Vagina (tissue), 2 donors: ENCODE measurements at regions not wholly inside any gene's neighbourhood (a gene's known extent, or its start where the extent isn't known, plus 50 kb on each side); places are given as distances from the start of the nearest gene placed in this dataset.

Experiments used
- DNase-seq, 2 donors: peaks; one replicate each; pipeline ENCODE4 v3.0.0-alpha.2; 2017; ENCODE audit errors: extremely low spot score in 2 of 2
- H3K27ac ChIP-seq: fragments of 200-600 bp; sonication (generic); one replicate; pipeline ENCODE4 v1.5.1; 2019
- H3K27me3 ChIP-seq: fragments of 200-600 bp; sonication (generic); one replicate; pipeline ENCODE4 v1.5.1; 2019
- H3K36me3 ChIP-seq, 2 donors: fragments of 200-600 bp; sonication (generic); one replicate each; pipeline ENCODE4 v1.5.1; 2017 to 2019
- H3K4me1 ChIP-seq: fragments of 200-600 bp; sonication (generic); one replicate; pipeline ENCODE4 v1.5.1; 2019
- H3K4me3 ChIP-seq, 2 donors: fragments of 200-600 bp; sonication (generic); 1 replicate in 1 of 2; 2 replicates in 1 of 2; pipeline ENCODE4 v1.5.1; 2016 to 2019
- H3K9me3 ChIP-seq: fragments of 200-600 bp; sonication (generic); one replicate; pipeline ENCODE4 v1.5.1; 2019
- POLR2A ChIP-seq, 2 donors: fragments of 450-650 bp; IDR thresholded peaks; one replicate each; pipeline ENCODE4 v1.6.1; 2017; ENCODE audit warnings: antibody characterized with exemption in 2 of 2, mild to moderate bottlenecking in 2 of 2, moderate library complexity in 2 of 2
- POLR2AphosphoS5 ChIP-seq, 2 donors: sonication (generic); formaldehyde crosslinking; IDR thresholded peaks; one replicate each; pipeline ENCODE4 v1.9.0; 2017; ENCODE audit warnings: antibody characterized with exemption in 2 of 2, mild to moderate bottlenecking in 2 of 2, low read depth in 1 of 2; ENCODE audit not compliant: insufficient read depth in 1 of 2
- intact Hi-C: fragments of 100-400 bp; cut with DNase I; formaldehyde crosslinking; loops from one replicate; pipeline ENCODE4 v1.15.1; 2023
- TF ChIP-seq, protein P1 (sequence below), 3 experiments: fragments of 450-650 bp in 2 of 3; fragments of 200-600 bp in 1 of 3; sonication (generic) in 1 of 3; IDR thresholded peaks; one replicate each; pipeline ENCODE4 v1.5.1; 2017 to 2019; ENCODE audit warnings: antibody characterized with exemption in 3 of 3, mild to moderate bottlenecking in 2 of 3, moderate library complexity in 2 of 3

DNA sequence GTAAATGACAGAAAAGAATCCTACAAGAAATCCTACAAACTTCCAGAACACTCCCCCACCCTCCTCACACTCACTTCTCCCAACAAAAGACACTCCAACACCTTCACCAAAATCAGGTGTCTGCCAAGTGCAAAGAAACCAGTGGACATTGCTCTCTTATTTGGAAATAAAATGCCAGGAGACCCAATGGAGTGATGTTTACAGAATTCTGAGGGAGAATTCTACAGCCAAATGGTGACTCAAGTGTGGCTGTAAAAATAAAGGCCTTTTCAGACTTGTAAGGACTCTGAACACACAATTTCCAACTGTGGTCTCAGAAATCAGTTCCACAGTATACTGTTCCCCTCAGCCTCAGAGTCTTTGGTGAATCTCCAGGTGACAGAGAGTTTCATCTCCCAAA is 109.6 kb upstream of the CARMIL1 start:
- peak overlapping the region; percentile 69 for H3K27ac ChIP-seq
- no peaks in the 10 kb centered on the region for H3K9me3 ChIP-seq
- no peaks in the 10 kb centered on the region for H3K27me3 ChIP-seq
- no peaks in the 10 kb centered on the region for H3K36me3 ChIP-seq
- peaks cover 29% of the 10 kb centered on the region for H3K4me1 ChIP-seq
- intact Hi-C loops = no loop called here
- no peak for DNase-seq
- H3K4me3 ChIP-seq = no peak overlapping the region
- TF ChIP-seq, protein P1, sequence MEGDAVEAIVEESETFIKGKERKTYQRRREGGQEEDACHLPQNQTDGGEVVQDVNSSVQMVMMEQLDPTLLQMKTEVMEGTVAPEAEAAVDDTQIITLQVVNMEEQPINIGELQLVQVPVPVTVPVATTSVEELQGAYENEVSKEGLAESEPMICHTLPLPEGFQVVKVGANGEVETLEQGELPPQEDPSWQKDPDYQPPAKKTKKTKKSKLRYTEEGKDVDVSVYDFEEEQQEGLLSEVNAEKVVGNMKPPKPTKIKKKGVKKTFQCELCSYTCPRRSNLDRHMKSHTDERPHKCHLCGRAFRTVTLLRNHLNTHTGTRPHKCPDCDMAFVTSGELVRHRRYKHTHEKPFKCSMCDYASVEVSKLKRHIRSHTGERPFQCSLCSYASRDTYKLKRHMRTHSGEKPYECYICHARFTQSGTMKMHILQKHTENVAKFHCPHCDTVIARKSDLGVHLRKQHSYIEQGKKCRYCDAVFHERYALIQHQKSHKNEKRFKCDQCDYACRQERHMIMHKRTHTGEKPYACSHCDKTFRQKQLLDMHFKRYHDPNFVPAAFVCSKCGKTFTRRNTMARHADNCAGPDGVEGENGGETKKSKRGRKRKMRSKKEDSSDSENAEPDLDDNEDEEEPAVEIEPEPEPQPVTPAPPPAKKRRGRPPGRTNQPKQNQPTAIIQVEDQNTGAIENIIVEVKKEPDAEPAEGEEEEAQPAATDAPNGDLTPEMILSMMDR (IDR thresholded peaks at IDR 0.05) = no peak
- no peak for TF ChIP-seq POLR2A (IDR thresholded peaks at IDR 0.05)
- TF ChIP-seq POLR2AphosphoS5 (IDR thresholded peaks at IDR 0.05; ENCODE audit: insufficient read depth in 1 of 2, low read depth in 1 of 2) = no peak

DNA sequence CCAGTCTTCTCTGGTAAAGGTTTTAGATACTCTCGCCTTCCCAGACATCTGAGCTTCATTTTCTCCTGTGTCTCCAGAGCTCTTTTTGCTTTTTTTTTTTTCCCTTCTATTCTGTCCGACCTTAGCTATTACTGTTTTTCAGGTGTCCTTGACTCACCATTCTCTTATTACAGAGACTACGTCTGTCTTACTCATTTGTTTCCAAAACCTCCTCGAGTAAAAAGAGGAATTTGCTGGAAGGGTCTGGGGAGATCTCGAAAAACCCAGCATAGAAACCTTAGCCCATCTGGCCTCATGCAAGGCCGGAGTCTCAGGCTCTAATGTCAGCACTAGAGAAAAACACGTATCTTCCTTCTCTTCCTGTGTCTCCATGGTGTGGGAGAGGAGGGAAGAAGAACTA is 109.2 kb upstream of the CARMIL1 start:
- intact Hi-C loops = no loop called here
- peak overlapping the region; percentile 69 for H3K27ac ChIP-seq
- no peak overlapping the region for H3K4me3 ChIP-seq
- H3K36me3 ChIP-seq = no peaks in the 10 kb centered on the region
- TF ChIP-seq POLR2A (IDR thresholded peaks at IDR 0.05) (no peak), POLR2AphosphoS5 (IDR thresholded peaks at IDR 0.05; ENCODE audit: insufficient read depth in 1 of 2, low read depth in 1 of 2) (no peak)
- TF ChIP-seq, protein P1 (IDR thresholded peaks at IDR 0.05) = no peak
- H3K27me3 ChIP-seq = no peaks in the 10 kb centered on the region
- no peaks in the 10 kb centered on the region for H3K9me3 ChIP-seq
- no peak for DNase-seq
- peaks cover 33% of the 10 kb centered on the region for H3K4me1 ChIP-seq

DNA sequence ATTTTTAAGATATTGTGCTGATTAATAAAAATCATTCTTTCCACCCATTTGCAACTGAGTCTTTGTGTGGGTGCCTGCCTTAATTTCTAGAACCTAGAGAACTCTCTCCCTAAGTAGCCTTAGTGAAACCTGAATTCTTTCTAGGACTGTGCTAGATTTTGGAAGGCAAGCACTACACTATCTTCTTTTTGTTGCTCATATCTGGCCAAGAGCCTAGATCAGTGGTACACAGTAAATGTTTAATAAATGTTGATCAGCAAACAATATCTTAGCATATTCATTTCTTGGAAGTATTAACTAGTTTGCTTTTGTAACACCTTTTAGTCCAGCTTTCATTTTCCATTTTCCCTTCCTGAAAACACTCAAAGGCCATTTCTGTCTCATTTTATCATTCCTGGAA is 108.5 kb upstream of the CARMIL1 start:
- peak overlapping the region; percentile 69 for H3K27ac ChIP-seq
- H3K27me3 ChIP-seq = no peaks in the 10 kb centered on the region
- intact Hi-C loops = no loop called here
- H3K9me3 ChIP-seq = no peaks in the 10 kb centered on the region
- TF ChIP-seq, protein P1 (IDR thresholded peaks at IDR 0.05) = no peak
- no peak for TF ChIP-seq POLR2AphosphoS5 (IDR thresholded peaks at IDR 0.05; ENCODE audit: insufficient read depth in 1 of 2, low read depth in 1 of 2)
- no peak for TF ChIP-seq POLR2A (IDR thresholded peaks at IDR 0.05)
- H3K36me3 ChIP-seq = no peaks in the 10 kb centered on the region
- H3K4me3 ChIP-seq = no peak overlapping the region
- peaks cover 37% of the 10 kb centered on the region for H3K4me1 ChIP-seq
- DNase-seq = no peak

DNA sequence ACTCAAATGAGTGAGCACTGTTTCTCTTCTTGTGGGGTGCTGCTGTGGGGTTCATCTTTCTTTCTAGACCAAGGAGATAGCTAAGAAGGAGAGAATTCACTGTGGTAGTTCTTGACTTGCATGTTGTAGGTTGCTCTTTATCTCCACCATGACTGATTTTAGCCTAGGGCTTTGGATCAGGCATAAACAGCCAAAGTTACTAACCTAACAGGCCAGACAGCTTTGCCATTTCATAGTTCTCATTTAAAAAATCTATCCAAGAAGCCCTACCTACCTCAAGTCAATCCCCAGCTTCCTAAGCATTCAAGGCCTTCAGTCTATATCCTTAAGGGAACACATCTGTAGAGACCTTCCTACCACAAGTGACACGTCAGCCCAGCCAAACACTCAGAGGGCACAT is 107.9 kb upstream of the CARMIL1 start:
- no peaks in the 10 kb centered on the region for H3K9me3 ChIP-seq
- H3K27me3 ChIP-seq = no peaks in the 10 kb centered on the region
- H3K4me1 ChIP-seq = peaks cover 37% of the 10 kb centered on the region
- TF ChIP-seq, protein P1 (IDR thresholded peaks at IDR 0.05) = no peak
- TF ChIP-seq POLR2A (IDR thresholded peaks at IDR 0.05) (no peak), POLR2AphosphoS5 (IDR thresholded peaks at IDR 0.05; ENCODE audit: insufficient read depth in 1 of 2, low read depth in 1 of 2) (no peak)
- H3K36me3 ChIP-seq = no peaks in the 10 kb centered on the region
- no peak for DNase-seq
- intact Hi-C loops = no loop called here
- peak overlapping the region; percentile 77 for H3K27ac ChIP-seq
- H3K4me3 ChIP-seq = no peak overlapping the region

DNA sequence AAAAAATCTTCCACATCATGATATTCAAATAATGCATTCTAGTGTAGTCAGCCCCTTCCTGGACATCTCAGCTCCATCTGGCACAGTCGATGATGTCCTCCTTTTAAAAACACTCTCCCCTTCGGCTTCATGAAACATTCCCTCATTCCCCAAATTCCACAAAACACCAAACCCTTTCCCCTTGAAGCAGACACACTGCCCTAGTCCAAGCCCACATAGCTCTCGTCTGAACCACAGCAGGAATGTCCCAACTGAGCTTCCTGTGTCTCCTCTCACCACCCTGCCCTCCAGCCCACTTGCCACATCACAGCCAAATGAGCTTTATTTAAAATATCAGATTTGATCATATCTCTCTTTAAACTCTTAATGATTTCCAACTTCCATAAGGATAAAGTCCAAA is 106.4 kb upstream of the CARMIL1 start:
- H3K27me3 ChIP-seq = no peaks in the 10 kb centered on the region
- no peaks in the 10 kb centered on the region for H3K36me3 ChIP-seq
- H3K9me3 ChIP-seq = no peaks in the 10 kb centered on the region
- peak overlapping the region; percentile 77 for H3K27ac ChIP-seq
- DNase-seq = no peak
- intact Hi-C loops = no loop called here
- H3K4me3 ChIP-seq = no peak overlapping the region
- TF ChIP-seq POLR2A (IDR thresholded peaks at IDR 0.05) (no peak), POLR2AphosphoS5 (IDR thresholded peaks at IDR 0.05; ENCODE audit: insufficient read depth in 1 of 2, low read depth in 1 of 2) (no peak)
- TF ChIP-seq, protein P1 (IDR thresholded peaks at IDR 0.05) = no peak
- peaks cover 37% of the 10 kb centered on the region for H3K4me1 ChIP-seq
